ACC112 (cell line): ENCODE measurements at regions not wholly inside any gene's neighbourhood (a gene's known extent, or its start where the extent isn't known, plus 50 kb on each side); places are given as distances from the start of the nearest gene placed in this dataset.
"Not testable (repeated sequence)": the region's sequence is repeated elsewhere in the genome, so short reads cannot be mapped to it uniquely, and the experiment has no call there.

Experiments used
- H2AFZ ChIP-seq: fragments of 200-600 bp; sonication (generic); one replicate; pipeline ENCODE4 v1.6.0; 2017; ENCODE audit warnings: antibody characterized with exemption, low read length; ENCODE audit not compliant: unreplicated experiment
- H3K27ac ChIP-seq: fragments of 200-600 bp; sonication (generic); 2 replicates; pipeline ENCODE4 v1.5.1; 2014; ENCODE audit warnings: low read depth, mild to moderate bottlenecking, antibody characterized with exemption, low read length, moderate library complexity
- H3K27me3 ChIP-seq: fragments of 200-600 bp; sonication (generic); 2 replicates; pipeline ENCODE4 v1.6.1; 2014; ENCODE audit warnings: mild to moderate bottlenecking, antibody characterized with exemption, low read length, moderate library complexity, mixed read lengths; ENCODE audit not compliant: insufficient read depth
- H3K36me3 ChIP-seq: fragments of 200-600 bp; sonication (generic); 2 replicates; pipeline ENCODE4 v1.6.1; 2016; ENCODE audit warnings: mild to moderate bottlenecking, antibody characterized with exemption, low read length, moderate library complexity, mixed read lengths; ENCODE audit not compliant: insufficient read depth
- H3K4me1 ChIP-seq: fragments of 200-600 bp; sonication (generic); one replicate; pipeline ENCODE4 v1.6.1; 2016; ENCODE audit warnings: low read length, mixed read lengths; ENCODE audit not compliant: insufficient read depth, unreplicated experiment, control insufficient read depth
- H3K4me3 ChIP-seq: fragments of 200-600 bp; sonication (generic); 2 replicates; pipeline ENCODE4 v1.5.1; 2014; ENCODE audit warnings: mild to moderate bottlenecking, low read depth, low read length
- H3K79me2 ChIP-seq: fragments of 200-600 bp; sonication (generic); one replicate; pipeline ENCODE4 v1.6.0; 2016; ENCODE audit warnings: low read length; ENCODE audit not compliant: control insufficient read depth, unreplicated experiment, insufficient read depth

DNA sequence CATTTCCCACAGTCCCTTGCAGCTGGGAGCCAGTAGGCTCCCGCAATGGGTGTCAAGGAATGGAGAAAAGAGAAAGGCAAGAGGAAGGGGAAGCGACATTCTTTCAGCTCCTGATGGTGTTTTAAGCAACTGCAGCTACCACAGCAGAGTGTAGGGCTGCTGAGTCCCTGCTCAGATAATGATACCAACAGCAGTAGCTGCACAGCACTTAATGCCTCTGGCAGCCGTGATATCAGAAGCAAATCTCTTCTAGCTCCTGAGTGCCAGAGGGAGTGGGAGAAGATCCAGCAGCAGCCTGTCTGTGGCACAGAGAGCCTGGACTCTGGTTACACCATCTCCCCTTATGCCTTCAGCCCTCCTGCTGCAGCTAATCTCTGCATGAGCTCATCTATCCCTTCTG, 186.1 kb upstream of the LMCD1 start:
- not testable (repeated sequence) for H3K27ac ChIP-seq, H3K36me3 ChIP-seq, H2AFZ ChIP-seq, H3K79me2 ChIP-seq, H3K4me3 ChIP-seq, H3K27me3 ChIP-seq
- peaks cover 33% of the 10 kb centered on the region for H3K4me1 ChIP-seq

DNA sequence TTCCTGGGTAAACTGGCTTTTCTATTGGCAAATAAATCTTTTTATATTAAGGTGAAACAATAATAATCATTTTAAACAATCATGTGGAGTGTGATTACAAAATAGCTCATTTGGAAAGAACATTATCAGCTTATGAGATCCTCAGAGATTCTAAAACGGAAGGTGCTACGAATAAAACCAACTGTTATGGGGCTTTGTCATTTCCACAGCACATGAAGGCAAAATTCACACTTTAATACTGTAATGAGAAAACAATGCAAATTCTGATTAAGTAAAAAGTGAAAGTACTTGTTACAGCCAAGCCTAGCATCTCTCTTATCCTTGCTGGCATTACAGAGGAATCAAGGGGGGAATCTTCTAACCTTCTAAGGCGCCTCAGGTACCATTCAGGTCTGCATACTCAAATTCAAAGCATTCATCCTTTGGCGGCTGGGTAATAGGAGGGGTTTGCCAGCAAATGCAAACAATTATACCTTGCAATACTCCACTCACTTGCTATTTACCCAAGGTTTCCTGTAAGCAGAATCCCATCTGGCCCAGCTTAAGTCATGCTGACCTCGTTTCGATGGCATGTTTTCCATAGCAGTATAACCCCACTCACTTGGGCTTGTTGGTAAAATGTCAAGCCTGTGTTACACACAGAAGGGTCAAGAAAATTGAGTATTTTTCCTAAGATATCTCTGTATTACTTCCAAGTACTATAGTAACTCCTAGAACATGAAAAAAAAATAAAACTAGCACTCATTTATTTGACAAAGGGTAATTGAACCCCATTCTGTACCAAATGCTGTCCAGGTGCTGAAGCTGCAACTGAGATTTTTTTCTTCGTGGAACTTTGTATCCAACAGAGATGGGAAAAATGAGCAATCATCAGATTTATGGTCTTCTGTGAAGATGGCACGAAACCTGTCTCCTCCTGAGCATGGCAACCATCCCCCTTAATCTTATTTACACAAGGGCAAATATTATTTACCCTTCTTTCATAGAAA, 183.7 kb upstream of the LMCD1 start:
- Histone ChIP-seq H3K27me3 (no peaks in the 10 kb centered on the region), H3K36me3 (no peaks in the 10 kb centered on the region), H2AFZ (no peak overlapping the region), H3K4me3 (peak overlapping the region; percentile 13; the same call in 1 of the 2 replicates), H3K4me1 (peaks cover 39% of the 10 kb centered on the region), H3K79me2 (no peaks in the 10 kb centered on the region), H3K27ac (no peak overlapping the region)

DNA sequence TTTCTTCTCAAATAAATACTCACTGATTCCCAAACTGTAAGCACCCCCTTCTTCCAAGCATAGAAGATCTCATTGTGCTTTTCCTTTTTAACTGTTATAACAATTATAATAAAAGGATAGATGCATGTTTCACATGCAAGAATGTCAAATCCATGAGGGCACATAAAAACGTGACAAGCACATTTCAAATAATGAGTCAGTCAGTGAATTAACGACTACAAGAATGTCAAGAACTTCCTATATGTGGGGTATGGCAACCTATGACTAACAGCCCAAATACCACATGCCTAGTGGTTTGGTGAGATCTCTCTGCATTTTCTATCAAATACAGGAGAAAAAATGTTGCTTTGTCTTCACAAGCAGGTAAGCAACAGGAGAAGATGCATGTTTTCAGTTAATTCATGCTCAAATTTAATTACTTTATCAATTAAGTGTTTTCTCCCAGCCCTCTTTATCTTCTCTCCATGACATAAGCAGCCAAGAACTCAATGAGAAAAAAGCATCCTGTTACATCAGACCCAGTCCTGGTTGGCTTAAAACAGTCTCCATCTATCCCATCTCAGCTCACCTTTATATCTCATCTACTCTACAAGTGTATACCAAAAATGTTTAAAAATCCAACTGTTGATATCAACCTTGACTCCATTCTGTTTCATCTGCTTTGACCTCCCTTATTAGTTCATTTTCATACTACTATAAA, 181.5 kb upstream of the LMCD1 start:
- Histone ChIP-seq H3K4me1 (peaks cover 39% of the 10 kb centered on the region), H3K27ac (peak overlapping the region; percentile 52), H2AFZ (no peak overlapping the region), H3K27me3 (no peaks in the 10 kb centered on the region), H3K79me2 (no peaks in the 10 kb centered on the region), H3K4me3 (no peak overlapping the region), H3K36me3 (no peaks in the 10 kb centered on the region)

DNA sequence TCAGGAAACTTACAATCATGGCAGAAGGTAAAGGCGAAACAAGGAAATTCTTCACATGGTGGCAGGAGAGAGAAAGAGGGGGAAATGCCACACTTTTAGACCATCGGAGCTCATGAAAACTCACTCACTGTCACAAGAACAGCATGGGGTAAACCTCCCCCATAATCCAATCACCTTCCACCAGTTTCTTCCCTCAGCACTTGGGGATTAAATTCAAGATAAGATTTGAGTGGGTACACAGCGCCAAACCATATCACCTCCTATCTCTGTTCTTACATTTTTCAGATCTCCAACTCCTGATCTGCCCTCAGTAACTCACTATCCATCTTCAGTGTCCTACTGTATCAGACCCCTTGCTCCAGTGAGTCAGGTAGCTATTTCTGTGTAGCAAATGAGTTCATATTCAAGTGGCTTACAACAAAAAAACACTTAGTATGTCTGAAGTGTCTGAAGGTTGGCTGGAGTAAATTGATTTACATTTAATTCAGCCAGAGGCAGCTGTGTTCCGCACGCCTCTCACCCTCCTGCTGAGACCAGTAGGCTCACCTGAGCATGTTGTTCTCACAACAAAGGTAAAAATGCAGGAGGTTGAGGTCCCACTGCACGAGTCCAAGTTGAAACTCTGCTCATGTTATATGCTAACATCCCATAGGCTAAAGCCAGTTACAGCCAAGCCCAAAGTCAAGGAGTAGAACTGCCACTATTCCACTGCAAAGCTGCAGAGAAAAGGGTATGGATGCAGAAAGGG, 180.7 kb upstream of the LMCD1 start:
- no peaks in the 10 kb centered on the region for H3K79me2 ChIP-seq
- H2AFZ ChIP-seq = no peak overlapping the region
- peak overlapping the region; percentile 52 for H3K27ac ChIP-seq

DNA sequence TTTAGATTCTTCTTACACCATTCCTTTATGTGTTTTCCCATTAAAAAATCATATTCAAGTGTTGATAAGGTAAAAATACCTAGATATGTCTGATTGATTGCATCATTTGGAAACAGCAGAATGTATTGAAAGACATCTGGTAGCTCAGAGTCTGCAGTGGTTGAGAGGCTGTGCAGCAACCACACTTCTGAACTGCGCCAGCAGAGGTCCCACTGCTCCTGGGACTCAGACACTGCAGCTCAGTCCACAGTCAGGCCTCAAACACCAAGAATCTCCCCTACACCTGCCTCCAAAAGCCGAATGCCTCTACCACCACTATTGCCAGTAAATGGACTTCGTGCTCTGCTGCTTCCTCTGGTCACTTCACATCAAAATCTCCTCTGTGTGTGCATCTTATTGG, 176.9 kb upstream of the LMCD1 start:
- H3K27ac ChIP-seq = no peak overlapping the region
- H3K79me2 ChIP-seq = no peaks in the 10 kb centered on the region
- no peak overlapping the region for H3K4me3 ChIP-seq
- H3K36me3 ChIP-seq = no peaks in the 10 kb centered on the region
- peaks cover 14% of the 10 kb centered on the region for H3K4me1 ChIP-seq
- H3K27me3 ChIP-seq = peaks cover 25% of the 10 kb centered on the region; the same call in 1 of the 2 replicates
- no peak overlapping the region for H2AFZ ChIP-seq

More for the DNA sequence above, 180.7 kb upstream of the LMCD1 start:
- peaks cover 39% of the 10 kb centered on the region for H3K4me1 ChIP-seq
- no peak overlapping the region for H3K4me3 ChIP-seq
- no peaks in the 10 kb centered on the region for H3K27me3 ChIP-seq
- no peaks in the 10 kb centered on the region for H3K36me3 ChIP-seq

DNA sequence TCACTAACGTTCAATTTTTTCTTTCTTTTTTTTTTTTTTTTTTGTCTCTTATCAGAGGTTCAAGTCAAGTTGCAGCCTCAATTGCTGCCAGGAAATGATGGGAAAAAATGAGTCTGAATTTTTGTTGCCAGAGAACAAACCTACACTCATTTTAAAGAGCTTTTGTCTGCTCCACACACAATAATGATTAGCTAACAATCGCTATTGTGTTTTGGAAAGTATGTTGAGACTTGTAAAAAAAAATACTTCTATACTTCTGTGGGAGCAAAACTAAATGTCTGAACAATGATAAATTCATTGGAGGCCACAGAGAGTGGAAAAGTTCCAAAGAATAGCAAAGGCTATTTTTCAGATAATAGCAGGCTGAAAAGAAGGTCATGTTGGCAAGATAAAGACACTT, 176.3 kb upstream of the LMCD1 start:
- H3K4me3 ChIP-seq = no peak overlapping the region
- no peak overlapping the region for H2AFZ ChIP-seq
- peaks cover 9% of the 10 kb centered on the region for H3K4me1 ChIP-seq
- no peaks in the 10 kb centered on the region for H3K79me2 ChIP-seq
- no peaks in the 10 kb centered on the region for H3K36me3 ChIP-seq
- peaks cover 25% of the 10 kb centered on the region; the same call in 1 of the 2 replicates for H3K27me3 ChIP-seq
- H3K27ac ChIP-seq = no peak overlapping the region

DNA sequence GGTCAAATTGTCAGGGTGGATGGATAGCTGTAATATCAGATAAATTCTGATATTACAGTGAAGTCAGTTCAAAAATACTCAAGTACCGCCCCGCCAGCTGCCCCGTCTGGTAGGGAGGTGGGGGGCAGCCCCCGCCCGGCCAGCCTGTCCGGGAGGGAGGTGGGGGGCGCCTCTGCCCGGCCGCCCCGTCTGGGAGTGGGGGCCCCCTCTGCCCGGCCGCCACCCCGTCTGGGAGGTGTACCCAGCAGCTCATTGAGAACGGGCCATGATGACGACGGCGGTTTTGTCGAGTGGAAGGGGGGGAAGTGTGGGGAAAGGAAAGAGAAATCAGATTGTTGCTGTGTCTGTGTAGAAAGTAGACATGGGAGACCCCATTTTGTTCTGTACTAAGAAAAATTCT, 175.8 kb upstream of the LMCD1 start:
- H3K4me1 ChIP-seq, H3K27ac ChIP-seq, H3K4me3 ChIP-seq, H3K36me3 ChIP-seq, H3K79me2 ChIP-seq, H2AFZ ChIP-seq: not testable (repeated sequence)
- peaks cover 25% of the 10 kb centered on the region; the same call in 1 of the 2 replicates for H3K27me3 ChIP-seq

DNA sequence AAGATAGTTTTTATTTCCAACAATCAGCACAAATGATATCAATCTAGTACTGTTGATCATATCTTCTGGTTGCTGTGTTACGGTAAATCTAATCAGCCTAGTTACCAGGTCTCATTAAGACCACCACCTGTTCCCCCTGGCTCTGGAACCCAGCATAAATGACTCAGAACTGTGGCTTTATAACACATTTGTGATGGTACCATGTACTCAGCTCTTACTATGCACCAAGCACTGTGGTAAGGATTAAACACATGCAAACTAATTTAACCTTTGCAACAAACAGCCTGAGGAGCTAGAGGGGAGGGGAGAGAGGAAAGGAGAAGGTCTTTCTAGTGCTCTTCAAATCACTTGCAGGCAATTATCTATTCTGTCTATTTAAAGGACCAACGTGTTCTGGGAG, 173.9 kb upstream of the LMCD1 start:
- no peak overlapping the region for H3K4me3 ChIP-seq
- no peaks in the 10 kb centered on the region for H3K4me1 ChIP-seq
- H3K36me3 ChIP-seq = no peaks in the 10 kb centered on the region
- H2AFZ ChIP-seq = no peak overlapping the region
- H3K79me2 ChIP-seq = no peaks in the 10 kb centered on the region
- H3K27me3 ChIP-seq = peaks cover 34% of the 10 kb centered on the region; the same call in 1 of the 2 replicates
- H3K27ac ChIP-seq = no peak overlapping the region

DNA sequence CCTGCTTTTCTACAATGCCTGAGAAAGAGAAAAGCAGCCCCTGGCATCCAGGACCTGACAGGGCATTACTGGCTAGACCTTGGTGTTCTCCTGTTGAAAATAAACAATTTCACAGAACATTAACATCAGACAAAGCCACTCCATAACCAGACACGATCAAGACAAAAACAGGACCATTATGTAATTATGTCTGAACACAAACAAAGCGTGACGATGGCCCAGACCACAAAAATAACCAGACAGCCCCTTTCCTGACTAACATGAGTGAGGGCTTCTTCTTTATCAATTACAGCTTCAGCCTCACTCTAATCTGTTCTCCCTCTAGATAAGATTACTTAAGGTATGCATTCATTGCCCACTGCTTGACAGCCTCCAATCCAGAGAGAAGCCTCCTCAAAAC, 172.7 kb upstream of the LMCD1 start:
- no peaks in the 10 kb centered on the region for H3K36me3 ChIP-seq
- H3K27me3 ChIP-seq = peaks cover 34% of the 10 kb centered on the region; the same call in 1 of the 2 replicates
- H3K4me3 ChIP-seq = no peak overlapping the region
- no peak overlapping the region for H3K27ac ChIP-seq
- H2AFZ ChIP-seq = no peak overlapping the region
- H3K4me1 ChIP-seq = no peaks in the 10 kb centered on the region
- H3K79me2 ChIP-seq = no peaks in the 10 kb centered on the region

DNA sequence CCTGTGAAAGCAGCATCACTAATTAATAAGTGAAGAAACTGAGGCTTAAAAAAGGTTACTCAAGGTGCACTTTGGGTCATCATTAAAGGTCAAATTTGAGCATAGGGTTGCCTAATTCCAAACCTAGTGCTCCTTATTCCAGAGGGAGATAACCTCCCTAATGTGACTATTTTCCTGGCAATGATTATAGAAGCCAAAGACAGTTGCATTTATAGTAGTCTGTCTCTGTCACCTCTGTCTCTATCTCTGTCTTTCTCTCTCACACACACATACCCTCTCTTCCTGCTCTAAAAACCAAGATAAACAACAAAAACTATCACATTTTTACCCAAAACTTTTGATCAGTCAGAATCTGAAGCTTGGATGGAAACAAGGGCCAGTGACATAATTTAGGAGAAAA, 172.0 kb upstream of the LMCD1 start:
- Histone ChIP-seq H3K36me3 (no peaks in the 10 kb centered on the region), H3K4me3 (no peak overlapping the region), H3K4me1 (no peaks in the 10 kb centered on the region), H2AFZ (no peak overlapping the region), H3K27me3 (peaks cover 34% of the 10 kb centered on the region; the same call in 1 of the 2 replicates), H3K27ac (no peak overlapping the region), H3K79me2 (no peaks in the 10 kb centered on the region)
